ENCODE measurements at regions not wholly inside any gene's neighbourhood (a gene's known extent, or its start where the extent isn't known, plus 50 kb on each side); places are given as distances from the start of the nearest gene placed in this dataset.
A peak's percentile ranks its signal among the peaks of the same experiment; 100 is the strongest.

- DNase-seq = peak; percentile 86
Measured at GRCh38 chr16:66315210-66315825, 51.2 kb upstream of the CDH5 start.

GRCh38 chr16:66311306-66311705 is 55.2 kb upstream of the CDH5 start:
- DNase-seq = no peak

GRCh38 chr16:66309215-66309807 is 57.2 kb upstream of the CDH5 start:
- DNase-seq = no peak

GRCh38 chr16:66308096-66308495 is 58.4 kb upstream of the CDH5 start:
- DNase-seq = no peak

DNA sequence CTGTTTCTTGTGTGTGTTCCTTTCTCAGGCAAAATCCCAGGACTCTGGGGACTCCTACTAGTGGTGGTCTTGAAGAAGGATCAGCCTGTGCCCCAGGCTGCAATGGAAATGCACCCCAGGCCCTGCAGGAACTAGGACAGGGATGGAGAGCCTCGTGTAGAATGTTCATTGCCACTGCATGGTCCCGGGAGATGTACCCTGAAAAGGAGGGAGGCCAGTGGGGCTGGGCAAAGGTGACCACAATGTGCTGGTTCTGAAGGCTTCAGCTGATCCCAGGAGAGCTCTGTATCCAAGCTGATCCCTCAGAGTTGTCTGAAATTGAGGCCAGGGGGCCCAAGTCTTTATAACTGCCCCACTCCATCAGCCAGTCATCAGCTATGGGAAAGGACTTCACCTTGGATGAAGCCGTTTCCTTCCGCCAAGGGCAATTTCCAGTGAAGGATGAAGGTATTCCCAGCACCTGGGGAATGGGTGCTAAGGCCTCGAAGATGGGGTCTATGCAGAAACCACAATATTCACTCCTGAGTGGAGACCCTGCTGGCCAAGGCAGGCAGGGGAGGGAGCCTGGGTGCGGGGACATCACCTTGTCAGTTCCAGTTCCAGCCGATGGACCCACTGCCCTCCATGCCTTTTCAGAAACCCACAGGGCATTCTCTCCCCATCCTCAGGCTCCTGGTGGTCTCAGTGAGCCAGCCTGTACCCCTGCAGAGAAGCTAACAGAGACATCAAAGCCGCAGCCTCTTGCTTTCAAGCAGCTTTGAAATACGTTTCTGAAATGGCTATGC is 59.9 kb upstream of the CDH5 start:
- DNase-seq = no peak

DNA sequence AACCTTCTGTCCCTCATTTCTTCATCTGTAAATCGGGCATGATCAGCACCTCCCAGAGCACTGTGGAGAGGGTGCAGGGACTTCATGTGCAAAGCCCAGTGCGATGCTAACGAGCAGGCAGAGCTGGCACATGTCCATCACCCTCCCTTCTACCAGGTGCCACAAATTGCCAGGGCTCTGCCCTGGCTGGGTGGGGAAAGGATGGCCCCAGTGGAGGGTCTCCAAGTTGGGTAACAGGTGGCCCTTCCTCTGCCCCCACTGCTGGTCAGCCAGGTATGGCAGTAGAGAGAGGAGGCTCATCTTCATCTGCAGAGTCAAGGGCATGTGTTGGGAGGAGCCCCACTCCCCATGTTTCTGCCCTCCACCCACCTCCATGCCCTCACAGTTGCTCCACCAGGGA is 61.5 kb upstream of the CDH5 start:
- DNase-seq = no peak

- DNase-seq = no peak
Measured at GRCh38 chr16:66304151-66304550, 62.3 kb upstream of the CDH5 start.

DNA sequence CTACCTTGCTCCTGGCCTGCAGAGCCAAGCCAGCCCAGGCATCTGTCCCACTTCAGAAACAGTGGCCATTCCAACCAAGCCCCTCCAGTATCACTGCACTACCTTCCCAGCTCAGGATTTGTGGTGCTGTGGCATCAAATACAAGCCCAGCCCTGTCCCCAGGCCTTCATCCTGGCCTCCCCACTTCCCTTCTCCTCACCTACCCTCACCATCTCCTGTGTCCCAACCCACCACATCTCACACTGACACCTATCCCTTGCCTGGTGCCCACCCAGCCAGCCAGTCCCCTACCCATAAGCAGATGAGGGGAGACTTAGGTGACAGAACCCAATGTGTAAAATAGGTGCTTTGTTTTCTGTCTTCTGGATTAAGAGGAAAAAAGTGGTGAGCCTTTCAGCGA is 66.0 kb upstream of the CDH5 start:
- no peak for DNase-seq

GRCh38 chr16:66300037-66300436 is 66.5 kb upstream of the CDH5 start:
- DNase-seq = no peak

DNA sequence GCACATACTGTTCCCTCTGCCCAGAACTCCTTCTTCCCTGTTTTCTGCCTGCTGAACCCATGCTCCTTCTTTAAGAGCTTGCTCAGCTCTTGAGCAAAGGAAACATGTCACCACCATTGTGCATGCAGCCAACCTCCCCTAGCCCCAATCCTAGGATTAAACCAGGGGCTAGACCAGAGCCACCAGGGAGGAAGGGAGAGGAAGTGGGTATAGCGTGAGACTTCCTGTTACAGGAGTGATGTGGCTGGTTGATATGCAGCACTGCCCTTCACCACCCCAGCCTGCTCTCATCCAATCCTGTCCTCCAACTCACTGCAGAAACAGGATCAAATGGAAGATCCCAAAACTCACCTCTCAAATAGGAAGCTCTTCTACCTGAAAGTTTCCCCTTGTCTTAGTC is 67.1 kb upstream of the CDH5 start:
- DNase-seq = peak; percentile 20

DNA sequence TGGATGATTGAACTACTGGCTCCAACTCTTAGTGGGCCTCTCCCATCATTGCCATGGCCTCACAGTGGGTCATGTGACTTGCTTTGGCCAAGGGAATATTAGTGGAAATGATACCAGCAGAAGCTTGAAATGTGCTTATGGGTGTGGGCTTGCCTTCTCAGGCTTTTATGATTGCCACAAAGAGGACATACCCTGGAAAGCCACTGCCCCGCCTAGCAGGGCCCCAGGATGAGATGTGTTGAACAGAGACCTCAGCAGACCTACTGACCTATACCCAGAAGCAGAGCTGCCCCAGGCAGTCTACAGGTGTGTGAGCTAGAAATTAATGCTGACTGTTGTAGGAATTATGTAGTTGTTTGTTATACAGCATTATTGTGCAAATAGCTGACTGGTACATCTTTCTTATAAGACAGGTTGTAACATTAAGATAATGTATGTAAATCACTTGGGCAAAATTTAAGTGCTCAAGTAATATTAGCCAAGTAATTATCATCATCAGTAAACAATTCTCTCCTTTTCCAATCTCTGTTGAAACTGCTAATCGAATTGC is 67.8 kb upstream of the CDH5 start:
- DNase-seq = no peak

GRCh38 chr16:66298006-66298405 is 68.5 kb upstream of the CDH5 start:
- DNase-seq = no peak

GRCh38 chr16:66296591-66296990 is 69.9 kb upstream of the CDH5 start:
- DNase-seq = no peak

- DNase-seq = no peak
Measured at GRCh38 chr16:66295761-66296546, 70.5 kb upstream of the CDH5 start.

- DNase-seq = no peak
Measured at GRCh38 chr16:66295213-66295612, 71.3 kb upstream of the CDH5 start.

DNA sequence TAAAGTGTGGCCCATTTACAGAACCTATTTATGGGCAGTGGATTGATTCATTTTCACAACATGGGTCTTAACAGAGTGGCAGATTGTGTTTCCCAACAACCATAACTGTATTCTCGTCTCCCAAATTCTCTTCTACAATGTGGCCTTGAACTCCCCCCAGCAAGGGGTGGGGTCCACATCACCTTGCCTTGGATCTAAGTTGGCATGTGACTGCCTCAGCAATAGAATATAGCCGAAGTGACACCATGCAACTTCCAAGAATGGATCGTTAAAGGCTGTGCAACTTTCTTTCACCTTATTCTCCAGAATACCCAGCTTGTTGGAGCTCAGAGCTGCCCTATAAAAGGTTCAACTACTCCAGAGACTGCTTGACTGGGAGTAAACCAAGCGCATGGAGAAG is 72.0 kb upstream of the CDH5 start:
- no peak for DNase-seq

DNA sequence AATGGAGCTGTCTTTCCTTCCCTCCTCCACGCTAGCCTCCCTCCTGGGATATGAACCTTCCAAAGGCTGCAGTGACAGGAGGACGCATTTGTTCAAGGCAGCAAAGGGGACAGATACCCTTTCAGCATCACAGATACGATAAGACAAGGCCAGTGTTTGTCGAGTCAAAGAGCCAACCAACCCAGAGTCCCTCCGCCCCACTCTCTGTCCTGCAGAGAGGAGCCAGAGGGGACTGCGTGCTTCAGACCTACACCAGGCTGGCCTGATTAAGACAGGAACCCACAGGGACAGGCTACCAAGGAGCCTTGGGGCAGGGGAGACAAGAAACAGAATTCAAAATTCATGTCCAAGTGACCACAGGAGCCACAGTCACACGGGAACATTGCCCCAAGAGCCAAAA is 72.6 kb upstream of the CDH5 start:
- DNase-seq = no peak

- DNase-seq = no peak
Measured at GRCh38 chr16:66293207-66293735, 73.2 kb upstream of the CDH5 start.

GRCh38 chr16:66292241-66292935 is 74.1 kb upstream of the CDH5 start:
- no peak for DNase-seq

DNA sequence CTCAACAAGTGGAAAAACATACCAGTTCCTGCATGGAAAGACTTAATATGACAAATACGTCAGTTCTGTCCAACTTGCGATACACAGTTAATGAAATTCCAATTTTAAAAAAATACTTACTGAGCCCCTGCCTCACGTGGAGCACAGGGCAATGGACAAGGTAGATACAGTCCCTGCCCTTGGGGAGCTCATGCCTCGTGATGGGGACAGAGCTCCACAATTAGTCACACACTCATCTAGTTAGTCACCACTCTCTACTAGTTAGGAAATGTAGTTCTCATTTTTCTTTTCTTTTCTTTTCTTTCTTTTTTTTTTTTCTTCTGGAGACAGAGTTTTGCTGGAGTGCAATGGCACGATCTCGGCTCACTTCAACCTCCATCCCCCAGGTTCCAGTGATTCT is 74.7 kb upstream of the CDH5 start:
- DNase-seq = no peak

DNA sequence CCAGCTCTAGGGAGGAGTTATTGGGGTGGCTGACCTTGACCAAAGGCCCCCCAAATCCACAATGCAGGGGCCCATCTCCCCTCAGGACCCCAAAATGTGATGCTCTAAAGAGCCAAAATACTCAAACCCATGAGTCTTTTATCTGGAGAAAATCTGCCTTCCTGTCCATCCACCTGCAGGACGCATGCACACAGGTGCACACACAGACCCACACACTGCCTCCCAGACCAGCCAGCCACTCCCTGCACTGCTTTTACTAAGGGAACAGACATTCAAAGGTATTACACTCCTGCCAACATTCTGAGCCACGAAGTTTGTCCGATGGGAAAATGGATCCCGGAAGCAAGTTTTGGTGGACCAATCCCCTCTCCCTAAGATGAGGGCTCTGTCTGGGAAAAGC is 76.1 kb upstream of the CDH5 start:
- DNase-seq = no peak

- DNase-seq = no peak
Measured at GRCh38 chr16:66289986-66290385, 76.5 kb upstream of the CDH5 start.
